ENCODE measurements at regions not wholly inside any gene's neighbourhood (a gene's known extent, or its start where the extent isn't known, plus 50 kb on each side); places are given as distances from the start of the nearest gene placed in this dataset.

GRCh38 chr4:181987392-181987791 is 255.8 kb upstream of the TENM3 start:
- TF ChIP-seq POLR2A (IDR thresholded peaks at IDR 0.05), result no peak
- TF ChIP-seq, protein P1, sequence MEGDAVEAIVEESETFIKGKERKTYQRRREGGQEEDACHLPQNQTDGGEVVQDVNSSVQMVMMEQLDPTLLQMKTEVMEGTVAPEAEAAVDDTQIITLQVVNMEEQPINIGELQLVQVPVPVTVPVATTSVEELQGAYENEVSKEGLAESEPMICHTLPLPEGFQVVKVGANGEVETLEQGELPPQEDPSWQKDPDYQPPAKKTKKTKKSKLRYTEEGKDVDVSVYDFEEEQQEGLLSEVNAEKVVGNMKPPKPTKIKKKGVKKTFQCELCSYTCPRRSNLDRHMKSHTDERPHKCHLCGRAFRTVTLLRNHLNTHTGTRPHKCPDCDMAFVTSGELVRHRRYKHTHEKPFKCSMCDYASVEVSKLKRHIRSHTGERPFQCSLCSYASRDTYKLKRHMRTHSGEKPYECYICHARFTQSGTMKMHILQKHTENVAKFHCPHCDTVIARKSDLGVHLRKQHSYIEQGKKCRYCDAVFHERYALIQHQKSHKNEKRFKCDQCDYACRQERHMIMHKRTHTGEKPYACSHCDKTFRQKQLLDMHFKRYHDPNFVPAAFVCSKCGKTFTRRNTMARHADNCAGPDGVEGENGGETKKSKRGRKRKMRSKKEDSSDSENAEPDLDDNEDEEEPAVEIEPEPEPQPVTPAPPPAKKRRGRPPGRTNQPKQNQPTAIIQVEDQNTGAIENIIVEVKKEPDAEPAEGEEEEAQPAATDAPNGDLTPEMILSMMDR (IDR thresholded peaks at IDR 0.05), result no peak
